HG03378 (cell line): ENCODE measurements at regions not wholly inside any gene's neighbourhood (a gene's known extent, or its start where the extent isn't known, plus 50 kb on each side); places are given as distances from the start of the nearest gene placed in this dataset.

Experiments
- ATAC-seq: cut with Tn5 transposase; IDR thresholded peaks from one replicate; pipeline ENCODE4 v1.9.1; 2021; ENCODE audit warnings: mild to moderate bottlenecking, moderate library complexity; ENCODE audit not compliant: unreplicated experiment

DNA sequence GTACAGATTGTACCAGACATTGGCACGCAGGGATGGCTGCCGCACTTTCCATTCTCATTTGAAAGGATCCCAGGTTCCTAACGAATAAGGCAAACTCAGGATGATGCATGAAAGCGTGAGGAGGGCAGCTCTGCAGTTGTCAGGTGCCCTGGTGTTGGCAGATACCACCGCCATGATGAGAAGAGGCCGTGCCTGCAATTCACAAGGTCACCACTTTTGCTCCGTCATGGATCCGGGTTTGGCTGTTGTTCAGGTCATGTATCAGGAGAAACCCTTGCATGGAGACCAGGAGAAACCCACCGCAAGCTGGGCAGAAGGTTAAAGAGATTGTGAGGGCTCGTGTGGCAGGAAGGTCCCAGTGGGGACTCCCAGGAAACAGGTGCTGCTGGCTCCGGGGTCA is 233.2 kb downstream of the KLF6 start:
- no peak for ATAC-seq

DNA sequence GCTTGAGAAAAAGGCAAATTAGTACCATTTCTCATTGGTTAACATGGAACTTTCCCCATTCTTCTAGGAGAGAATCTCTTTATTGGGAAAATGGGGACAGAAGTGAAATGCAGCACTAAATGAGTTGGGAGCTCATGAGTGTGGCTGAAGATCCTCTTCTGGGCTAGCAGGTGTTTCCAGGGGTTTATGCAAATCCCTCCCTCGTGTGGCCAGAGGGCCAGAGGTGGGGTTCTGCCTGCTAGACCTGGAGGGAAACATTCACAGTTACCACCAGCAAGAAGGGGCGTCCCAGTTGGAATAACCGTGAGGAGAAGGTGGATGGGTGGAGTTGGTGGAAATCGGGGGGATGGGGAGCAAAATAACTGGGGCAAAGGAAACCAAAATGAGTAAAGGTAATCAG is 235.9 kb downstream of the KLF6 start:
- no peak for ATAC-seq

DNA sequence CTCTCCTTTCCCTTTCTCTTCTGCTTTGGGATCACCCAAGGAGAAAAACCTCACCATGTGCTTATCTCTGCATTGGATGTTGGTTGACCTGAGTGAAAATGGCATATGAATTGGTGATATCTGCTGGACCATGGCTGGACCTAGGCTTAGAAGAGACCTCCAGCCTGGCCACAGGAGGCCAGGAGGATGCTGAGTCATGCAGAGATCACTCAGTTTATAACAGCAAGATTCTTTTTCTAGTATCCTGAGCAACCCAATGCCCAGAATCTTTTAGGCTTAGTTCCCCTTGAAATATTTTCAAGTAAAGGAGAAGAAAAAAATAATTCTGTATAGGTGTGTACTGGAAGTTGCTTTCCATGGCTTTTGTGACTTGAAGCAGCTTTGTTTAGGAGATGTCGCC is 236.3 kb downstream of the KLF6 start:
- ATAC-seq: no peak

DNA sequence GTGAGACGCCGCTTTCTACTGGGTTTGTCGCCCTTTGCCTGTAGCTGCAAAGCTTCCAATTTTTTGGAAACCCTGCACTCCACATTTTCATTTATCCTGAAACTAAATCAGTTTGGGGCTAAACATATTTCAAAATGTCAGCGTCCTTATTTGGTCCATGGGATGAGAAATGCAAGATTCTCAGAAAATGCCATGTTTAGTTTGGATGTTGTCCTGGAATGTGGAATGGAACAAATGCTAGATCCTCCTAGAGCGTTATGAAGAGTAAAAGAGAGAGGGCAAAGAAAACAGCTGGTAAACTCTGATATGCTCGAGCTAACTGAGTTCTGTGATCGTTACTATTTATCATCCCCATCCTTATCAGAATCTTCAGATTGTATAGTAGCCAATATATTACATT is 236.9 kb downstream of the KLF6 start:
- ATAC-seq: no peak

DNA sequence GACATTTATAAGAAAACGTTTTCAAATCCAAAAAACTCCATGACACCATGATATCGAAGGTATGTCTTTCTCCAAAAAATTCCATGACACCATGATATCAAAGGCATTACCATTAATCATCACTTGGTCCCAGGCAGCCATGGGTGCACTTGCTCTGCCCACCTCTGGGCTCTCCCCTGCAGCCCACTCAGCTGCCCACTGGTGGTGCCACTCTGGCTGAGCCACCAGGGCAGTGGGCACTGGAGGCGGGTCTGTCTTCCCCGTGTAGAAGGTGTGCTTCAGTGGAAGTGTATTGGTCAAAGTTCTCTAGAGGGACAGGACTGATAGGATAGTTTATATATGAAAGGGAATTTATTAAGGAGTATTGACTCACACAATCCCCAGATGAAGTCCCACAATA is 240.4 kb downstream of the KLF6 start:
- no peak for ATAC-seq

DNA sequence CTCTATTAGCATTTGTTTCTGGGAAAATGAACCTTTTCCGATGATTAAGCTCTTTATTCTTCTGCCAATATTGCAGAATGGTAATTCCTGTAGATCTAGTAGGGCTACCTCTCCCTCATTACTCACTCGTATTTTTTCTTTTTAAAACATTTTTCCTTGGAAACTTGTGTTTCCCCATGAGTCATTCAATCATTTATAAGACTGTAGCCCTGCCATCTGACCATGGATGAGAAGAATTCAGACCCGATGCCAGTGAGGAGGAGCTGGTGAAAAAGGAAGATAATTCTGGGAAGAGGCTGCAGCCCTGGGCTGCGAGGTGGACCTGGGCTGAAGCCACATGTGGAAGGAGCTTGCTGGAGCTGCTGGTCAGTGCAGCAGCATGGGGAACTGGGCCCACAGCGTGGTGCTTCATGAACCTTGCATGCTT is 242.8 kb downstream of the KLF6 start:
- ATAC-seq: no peak

DNA sequence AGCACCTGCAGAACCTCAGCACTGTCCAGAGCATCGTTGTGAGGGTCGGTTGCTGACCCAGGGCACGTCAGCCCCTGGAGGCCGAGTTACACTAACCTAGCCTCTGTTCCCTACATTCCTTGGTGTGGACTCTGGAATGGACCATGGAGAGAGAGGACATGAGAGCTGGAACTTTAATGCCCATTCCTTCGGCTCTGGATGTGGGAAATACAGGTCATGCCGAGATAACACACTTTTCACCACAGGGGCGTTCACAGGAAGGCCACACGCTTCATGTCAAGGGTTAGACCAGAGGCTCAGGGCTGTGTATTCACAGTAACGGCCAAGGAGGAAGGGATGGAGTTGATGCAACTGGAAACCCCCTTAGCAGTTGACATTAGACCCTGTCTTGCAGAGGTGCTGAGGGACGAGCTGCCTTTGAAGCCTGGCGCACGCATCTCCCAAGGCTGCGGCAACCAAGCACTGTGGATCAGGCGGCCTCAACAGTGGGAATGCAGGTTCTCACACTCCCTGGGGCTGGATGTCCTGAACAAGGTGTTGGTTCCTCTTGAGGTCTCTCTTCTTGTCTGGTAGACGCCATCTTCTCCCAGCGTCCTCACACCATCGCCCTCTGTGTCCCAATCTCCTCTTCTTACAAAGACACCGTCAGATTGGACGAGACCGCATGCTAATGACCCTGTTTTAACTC is 245.2 kb downstream of the KLF6 start:
- ATAC-seq: no peak

DNA sequence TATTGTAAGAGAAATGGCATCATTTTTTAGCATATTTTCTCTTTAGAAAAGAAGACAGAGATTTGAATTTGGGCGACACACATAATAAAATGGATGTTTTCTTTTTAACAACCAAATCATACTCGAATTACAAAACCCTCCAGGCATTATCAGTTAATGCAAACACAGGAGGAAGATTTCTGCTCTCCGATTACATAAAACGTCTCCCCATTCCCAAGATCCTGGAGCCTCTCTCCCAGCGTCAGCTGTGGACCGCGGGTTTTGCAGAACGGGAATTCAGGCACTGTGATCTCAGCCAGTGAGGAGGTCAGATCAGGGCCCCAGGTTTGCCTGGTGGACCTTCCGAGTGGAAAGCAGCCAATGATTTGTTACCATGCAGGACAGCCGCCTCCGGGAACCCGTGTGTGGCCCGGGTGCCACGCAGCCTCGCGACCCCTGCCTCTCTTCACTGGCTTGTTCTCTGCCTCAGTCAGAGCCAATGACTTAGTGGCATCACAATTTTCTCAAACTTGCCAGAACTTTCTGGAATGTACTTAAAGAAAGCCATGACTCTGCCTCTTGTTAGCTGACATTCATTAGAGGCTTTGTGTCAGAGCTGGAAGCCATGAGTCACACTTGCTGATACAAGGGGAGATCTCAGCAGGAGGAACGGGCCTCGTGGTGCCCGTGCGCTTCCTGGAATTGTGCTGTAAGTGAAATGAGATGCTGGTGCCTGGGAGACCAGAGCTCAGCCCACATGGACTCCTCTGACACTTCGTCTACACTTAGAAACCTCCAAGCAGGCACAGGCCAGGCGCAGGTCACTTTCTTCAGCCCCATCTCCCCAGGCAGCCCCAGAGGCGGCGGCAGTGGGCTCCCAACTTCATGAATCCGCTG is 246.1 kb downstream of the KLF6 start:
- no peak for ATAC-seq

DNA sequence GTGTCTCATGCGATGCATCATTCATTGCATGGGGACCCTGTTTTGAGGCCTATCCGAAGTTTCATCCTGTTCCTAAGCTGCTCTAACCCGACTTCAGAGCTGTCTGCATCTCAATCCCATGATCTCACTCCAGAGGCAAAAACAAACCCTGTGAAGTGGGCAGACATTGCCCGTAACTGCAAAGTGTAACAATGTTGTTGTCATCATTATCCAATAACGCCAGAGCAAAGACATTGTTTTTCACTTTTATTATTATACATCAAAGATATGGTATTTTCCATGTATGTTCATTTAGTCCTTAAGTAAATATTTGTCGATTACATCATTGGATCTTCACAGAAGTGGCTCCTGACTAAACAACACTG is 246.7 kb downstream of the KLF6 start:
- no peak for ATAC-seq

DNA sequence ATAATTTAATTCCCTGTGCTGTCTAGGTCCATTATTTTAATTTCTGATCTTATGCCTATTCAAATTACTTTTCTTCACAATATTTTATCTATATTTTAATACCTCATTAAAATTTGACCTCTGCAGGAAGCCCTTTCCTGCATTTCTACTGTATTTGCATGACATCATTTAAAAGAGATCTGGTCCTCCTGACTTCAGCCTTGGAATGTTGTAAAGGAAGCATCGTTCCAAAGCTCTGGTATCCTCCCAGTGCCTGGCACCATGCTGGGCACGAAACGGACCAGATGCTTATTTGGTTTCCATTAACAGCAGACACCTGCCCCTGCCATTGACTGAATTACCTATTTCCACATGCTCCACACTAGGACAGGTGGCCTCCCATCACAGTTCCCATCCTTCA is 247.5 kb downstream of the KLF6 start:
- ATAC-seq: no peak

DNA sequence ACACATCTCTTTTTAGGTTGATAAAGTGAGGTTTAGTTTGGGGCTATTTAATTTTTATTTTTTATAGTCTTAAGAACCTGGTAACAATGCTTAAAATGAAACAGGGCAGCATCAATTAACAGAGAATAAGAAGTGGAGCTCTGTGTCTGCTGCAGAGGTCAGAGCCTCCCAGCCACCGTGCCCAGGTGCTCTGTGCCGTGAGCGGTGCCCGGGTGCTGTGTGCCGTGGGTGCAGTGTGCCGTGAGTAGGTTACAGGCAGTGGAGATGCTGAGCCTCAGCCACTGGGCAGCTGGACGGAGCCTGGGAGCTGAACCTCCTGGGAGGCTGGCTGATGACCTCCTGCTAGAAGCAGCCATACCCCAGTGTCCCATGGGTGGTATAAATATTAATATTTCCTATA is 250.0 kb downstream of the KLF6 start:
- no peak for ATAC-seq

DNA sequence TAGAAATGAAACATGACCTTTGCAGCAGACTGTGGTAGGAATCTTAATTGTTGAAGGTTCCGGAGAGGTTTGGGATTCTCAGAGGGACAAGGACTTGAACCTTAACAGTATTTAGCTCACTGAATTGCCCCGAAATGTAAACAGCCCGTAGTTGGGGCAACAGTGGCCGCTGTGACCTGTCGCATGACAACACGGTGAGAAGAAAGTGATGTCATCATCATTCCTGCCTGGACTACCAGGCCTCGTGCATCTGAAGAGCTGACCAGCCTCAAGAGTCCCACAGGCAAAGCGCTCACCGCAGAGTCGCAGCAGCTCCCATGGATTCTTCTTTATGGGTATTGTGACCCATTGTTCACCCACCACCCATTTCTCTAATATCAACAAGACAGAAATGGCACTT is 250.6 kb downstream of the KLF6 start:
- ATAC-seq: no peak

DNA sequence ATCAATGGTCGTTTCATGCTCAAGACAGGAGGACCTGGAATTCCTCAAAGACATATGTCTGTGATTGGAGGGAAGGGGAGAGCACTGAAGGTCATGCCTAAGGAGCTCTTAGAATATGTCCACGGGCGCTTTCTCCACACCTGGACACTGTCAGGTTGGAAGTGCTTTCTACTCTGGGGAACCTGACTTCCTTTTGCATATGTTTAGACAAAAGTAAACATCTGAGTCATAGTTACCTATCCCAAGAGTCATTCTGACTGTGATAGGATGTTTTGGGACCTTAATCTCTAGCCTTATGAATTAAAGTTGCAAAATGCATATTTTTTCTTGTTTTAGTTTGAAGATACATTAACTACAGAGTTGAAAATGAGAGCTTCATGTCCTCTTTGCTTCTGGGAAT is 251.7 kb downstream of the KLF6 start:
- ATAC-seq: no peak

DNA sequence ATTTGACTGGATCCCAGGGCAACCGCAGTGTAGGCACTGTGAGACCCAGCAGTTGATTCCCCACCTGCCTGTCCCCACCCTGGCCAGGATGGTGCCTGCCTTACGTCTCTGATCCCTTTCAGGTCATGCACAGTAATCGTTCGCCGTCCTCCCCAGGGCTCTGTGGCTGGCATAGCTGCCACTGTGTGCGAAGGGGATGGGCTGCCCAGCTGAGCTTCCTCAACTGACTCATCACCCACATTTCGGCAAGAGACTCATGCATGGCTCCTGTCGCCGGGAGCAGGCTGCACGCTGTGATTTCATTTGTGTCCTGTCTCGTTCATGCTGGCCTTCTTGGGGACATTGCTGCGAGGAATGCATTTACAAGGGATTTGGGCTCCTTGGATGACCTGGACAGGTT is 252.4 kb downstream of the KLF6 start:
- ATAC-seq: no peak

DNA sequence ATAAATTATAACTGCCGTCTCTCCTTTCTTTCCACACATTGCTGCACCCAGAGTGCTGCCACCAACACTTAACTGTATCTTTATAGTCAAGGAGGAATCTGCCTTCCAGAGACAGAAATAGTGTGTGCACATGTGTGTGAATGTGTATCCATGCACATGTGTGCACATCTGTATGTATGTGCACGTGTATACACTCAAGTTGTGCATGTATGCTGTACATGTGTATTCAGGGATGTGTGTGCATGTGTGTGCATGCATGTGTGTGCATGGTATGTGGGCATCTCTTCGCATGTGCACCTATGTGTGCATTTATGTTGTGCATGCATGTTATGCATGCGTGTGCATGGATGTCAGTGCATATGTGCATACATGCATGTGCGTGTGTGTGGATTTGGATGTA is 253.3 kb downstream of the KLF6 start:
- ATAC-seq: no peak

DNA sequence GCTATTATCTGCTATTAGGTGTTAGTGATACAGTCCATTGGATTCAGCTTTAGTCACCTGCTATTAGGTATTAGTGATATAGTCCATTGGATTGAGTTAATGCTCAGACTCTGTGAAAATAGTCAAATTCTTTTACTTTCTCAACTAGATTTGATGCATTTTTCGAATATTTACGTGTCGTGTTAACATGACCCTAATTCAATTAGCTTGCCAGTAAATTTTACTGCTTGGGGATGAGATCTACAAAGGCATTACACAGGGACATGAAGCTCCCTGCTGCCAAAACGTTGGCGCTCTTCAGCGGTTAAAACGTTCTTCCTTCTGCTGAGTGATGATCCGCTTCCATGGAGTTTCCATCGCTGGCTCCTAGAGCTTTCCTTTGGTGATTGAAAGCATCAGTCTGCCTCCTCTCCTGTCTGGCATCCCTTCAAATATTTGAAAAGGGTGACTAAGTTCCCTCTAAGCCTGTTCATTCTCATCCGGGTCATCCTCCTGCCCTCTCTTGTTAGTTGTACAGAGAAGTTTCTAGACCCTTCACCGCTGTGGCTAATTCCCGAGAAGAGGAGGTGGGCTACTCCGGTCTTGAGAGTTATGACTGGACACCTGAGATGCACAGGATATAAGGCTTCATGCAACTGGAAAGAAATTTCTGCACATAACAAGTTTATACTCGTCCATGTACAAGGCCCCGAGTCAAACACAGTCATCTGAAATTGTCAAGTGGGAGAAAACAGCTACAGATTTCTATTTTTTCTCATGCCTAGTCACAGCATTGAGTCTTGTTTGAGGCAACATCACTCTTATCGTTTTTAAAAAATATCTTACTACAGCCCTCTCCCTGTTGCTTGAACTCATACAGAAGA is 254.0 kb downstream of the KLF6 start:
- ATAC-seq: no peak

DNA sequence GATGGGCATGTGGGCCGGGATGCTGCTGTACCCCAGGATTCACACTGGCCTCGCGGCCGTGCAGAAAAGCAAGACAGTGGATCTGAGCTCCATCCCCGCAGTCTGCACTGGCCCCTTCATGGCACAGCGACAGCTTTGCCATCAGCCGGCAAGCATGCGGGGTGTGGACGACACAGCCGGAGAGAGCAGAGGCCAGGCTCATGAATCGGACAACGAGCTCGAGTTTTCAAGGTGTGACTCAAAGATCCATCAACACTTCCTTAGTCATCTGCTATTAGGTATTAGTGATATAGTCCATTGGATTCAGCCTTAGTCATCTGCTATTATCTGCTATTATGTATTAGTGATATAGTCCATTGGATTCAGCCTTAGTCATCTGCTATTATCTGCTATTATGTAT is 254.7 kb downstream of the KLF6 start:
- no peak for ATAC-seq

DNA sequence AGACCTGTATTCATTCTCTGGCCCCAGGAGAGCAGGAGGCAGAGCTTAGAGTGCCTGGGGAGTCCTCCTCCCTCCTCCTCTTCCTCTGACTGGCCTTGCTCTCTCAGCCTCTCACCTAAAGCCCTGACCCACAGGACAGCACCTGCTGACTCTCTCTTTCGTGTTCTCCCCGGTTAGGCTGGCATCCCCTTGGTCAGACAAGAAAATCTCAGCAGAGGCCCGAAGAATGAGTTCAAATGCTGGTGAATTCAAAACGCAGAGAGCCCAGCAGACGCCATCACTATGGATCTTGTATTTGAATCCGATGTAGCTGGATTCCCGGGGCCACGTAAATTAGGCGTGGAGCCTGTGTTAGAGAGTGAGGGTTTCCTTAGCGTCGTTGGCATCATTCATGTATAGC is 255.3 kb downstream of the KLF6 start:
- no peak for ATAC-seq

DNA sequence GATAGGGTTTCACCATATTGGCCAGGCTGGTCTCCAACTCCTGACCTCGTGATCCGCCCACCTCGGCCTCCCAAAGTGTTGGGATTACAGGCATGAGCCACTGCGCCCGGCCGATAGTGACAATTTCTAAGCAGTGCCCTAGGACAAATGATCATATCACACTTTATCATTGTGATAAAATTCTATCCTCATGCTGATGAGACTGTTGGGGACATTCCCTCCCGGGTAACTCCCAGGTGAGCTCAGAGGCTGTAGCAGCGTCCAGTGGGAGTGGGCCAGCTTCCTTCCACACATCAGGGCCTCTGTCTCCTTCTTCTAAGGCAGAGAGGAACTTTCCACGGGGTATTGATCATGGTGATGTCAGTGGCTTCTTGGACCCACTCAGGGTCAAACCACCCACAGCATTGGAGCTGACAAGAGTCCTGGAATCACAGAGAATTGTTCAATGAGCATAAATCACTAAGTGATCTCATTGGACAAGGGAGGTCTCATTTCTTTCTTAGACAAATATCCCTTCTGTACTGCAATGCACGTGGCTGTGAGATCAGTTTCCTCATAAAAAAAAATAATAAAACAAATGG is 256.1 kb downstream of the KLF6 start:
- ATAC-seq: no peak

DNA sequence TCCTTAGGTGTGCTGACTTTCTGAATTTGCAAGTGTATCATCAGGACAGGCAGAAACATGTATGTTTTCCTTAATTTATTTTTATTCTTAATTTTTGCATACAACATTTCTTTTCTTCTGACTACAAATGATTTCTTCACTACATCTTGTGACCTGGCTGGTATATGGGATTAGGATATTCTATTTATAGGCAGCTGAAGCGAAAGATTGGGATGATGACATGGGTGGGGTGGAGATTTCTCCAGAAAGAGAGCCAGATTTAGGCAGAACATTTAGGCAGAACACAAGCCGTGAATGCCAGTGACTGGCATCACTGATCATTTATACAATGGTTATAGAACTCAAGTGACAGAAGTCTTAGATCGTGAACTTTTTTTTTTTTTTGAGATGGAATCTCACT is 256.7 kb downstream of the KLF6 start:
- no peak for ATAC-seq

DNA sequence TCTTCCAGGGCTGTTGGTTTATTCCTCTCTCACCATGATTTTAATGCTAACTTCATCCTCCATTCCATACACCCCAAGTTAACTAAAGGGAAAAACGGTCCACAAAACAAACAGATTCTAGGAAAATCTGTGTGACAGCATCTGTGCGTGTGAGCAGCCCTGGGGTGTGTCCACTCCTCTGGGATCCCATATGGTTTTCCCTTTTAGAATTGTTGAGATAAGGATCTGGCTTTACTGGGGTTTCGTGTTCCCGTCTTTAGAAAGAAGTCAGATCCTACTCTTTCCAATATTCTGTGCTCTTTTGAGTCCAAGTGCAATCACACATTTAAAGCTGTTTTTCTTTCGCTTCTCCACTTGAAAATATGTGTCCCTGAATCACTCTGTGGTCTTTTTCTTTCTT is 257.1 kb downstream of the KLF6 start:
- ATAC-seq: no peak
